ENCODE measurements at regions not wholly inside any gene's neighbourhood (a gene's known extent, or its start where the extent isn't known, plus 50 kb on each side); places are given as distances from the start of the nearest gene placed in this dataset.

- no peak overlapping the region for H3K27ac ChIP-seq
- CTCF ChIA-PET, result no interaction called here
- no peak overlapping the region for H3K4me2 ChIP-seq
- H3K4me1 ChIP-seq, result no peaks in the 10 kb centered on the region
- H3K9me3 ChIP-seq, result no peaks in the 10 kb centered on the region
- DNase-seq (ENCODE audit: low read depth in 1 of 2, low spot score in 1 of 2) (no peak), FAIRE-seq (no peak), ATAC-seq (no peak)
- POLR2A ChIA-PET, result no interaction called here
- H3K4me3 ChIP-seq, result no peak overlapping the region
- TF ChIP-seq PHF8 (IDR thresholded peaks at IDR 0.05; ENCODE audit: borderline replicate concordance, low read depth) (no peak), HOXB13 (CRISPR knock-in tag; IDR thresholded peaks at IDR 0.05; ENCODE audit: low read depth) (no peak), ZC3H11A (IDR thresholded peaks at IDR 0.05) (no peak), MAX (IDR thresholded peaks at IDR 0.05) (no peak), HEYL (CRISPR knock-in tag; IDR thresholded peaks at IDR 0.05) (no peak), HOXB5 (CRISPR knock-in tag; IDR thresholded peaks at IDR 0.05) (no peak), ELK1 (IDR thresholded peaks at IDR 0.05; ENCODE audit: low read depth, low read length) (no peak), CHD2 (IDR thresholded peaks at IDR 0.05; ENCODE audit: low read length, partially characterized antibody) (no peak), ZSCAN20 (CRISPR knock-in tag; IDR thresholded peaks at IDR 0.05) (no peak), CBX8 (IDR thresholded peaks at IDR 0.05) (no peak), USF2 (IDR thresholded peaks at IDR 0.05) (no peak), FOSB (CRISPR knock-in tag; IDR thresholded peaks at IDR 0.05) (no peak), NR3C1 (IDR thresholded peaks at IDR 0.05) (no peak), GATA3 (IDR thresholded peaks at IDR 0.05; ENCODE audit: borderline replicate concordance) (no peak), JUN (IDR thresholded peaks at IDR 0.05) (no peak), EHF (CRISPR knock-in tag; IDR thresholded peaks at IDR 0.05) (no peak)
- WGBS (ENCODE audit: missing lambda C conversion rate), result 49% methylated on average over 6 of the region's 7 CpGs
Measured at GRCh38 chr3:56884387-56884786, 82.6 kb upstream of the ARHGEF3 start.

GRCh38 chr3:56883828-56884227 is 82.1 kb upstream of the ARHGEF3 start:
- DNase-seq (ENCODE audit: low read depth in 1 of 2, low spot score in 1 of 2), result no peak
- no peak for FAIRE-seq
- no peak for ATAC-seq
- TF ChIP-seq HDAC2 (IDR thresholded peaks at IDR 0.05), result no peak
- TF ChIP-seq MAFK (IDR thresholded peaks at IDR 0.05; ENCODE audit: partially characterized antibody), result peak; percentile 93
- TF ChIP-seq SMC3 (IDR thresholded peaks at IDR 0.05), result no peak
- no peak for TF ChIP-seq RFX5 (IDR thresholded peaks at IDR 0.05)
- TF ChIP-seq BCL3 (IDR thresholded peaks at IDR 0.05), result no peak
- no peak for TF ChIP-seq EHF (CRISPR knock-in tag; IDR thresholded peaks at IDR 0.05)
- no peak for TF ChIP-seq MAZ (IDR thresholded peaks at IDR 0.05; ENCODE audit: borderline replicate concordance, low read depth, low read length)
- H3K4me2 ChIP-seq, result no peak overlapping the region
- H3K4me1 ChIP-seq, result no peaks in the 10 kb centered on the region
- H3K27ac ChIP-seq, result no peak overlapping the region
- no peaks in the 10 kb centered on the region for H3K9me3 ChIP-seq
- ChIA-PET CTCF (no interaction called here), POLR2A (no interaction called here)
- H3K4me3 ChIP-seq, result no peak overlapping the region

GRCh38 chr3:56882896-56883295 is 81.1 kb upstream of the ARHGEF3 start:
- H3K9me3 ChIP-seq, result no peaks in the 10 kb centered on the region
- H3K4me1 ChIP-seq, result no peaks in the 10 kb centered on the region
- no peak overlapping the region for H3K4me3 ChIP-seq
- CTCF ChIA-PET, result no interaction called here
- FAIRE-seq (no peak), DNase-seq (ENCODE audit: low read depth in 1 of 2, low spot score in 1 of 2) (no peak), ATAC-seq (no peak)
- H3K27ac ChIP-seq, result no peak overlapping the region
- POLR2A ChIA-PET, result no interaction called here
- no peak for TF ChIP-seq TP53 (CRISPR knock-in tag; IDR thresholded peaks at IDR 0.05)
- no peak for TF ChIP-seq RARB (CRISPR knock-in tag; IDR thresholded peaks at IDR 0.05)
- TF ChIP-seq ZNF302 (CRISPR knock-in tag; IDR thresholded peaks at IDR 0.05), result no peak
- TF ChIP-seq NFE2L2 (conservative IDR thresholded peaks at IDR 0.05; ENCODE audit: low read length), result no peak
- no peak for TF ChIP-seq SREBF2 (IDR thresholded peaks at IDR 0.05)
- H3K4me2 ChIP-seq, result no peak overlapping the region
